ENCODE measurements at regions not wholly inside any gene's neighbourhood (a gene's known extent, or its start where the extent isn't known, plus 50 kb on each side); places are given as distances from the start of the nearest gene placed in this dataset.

DNA sequence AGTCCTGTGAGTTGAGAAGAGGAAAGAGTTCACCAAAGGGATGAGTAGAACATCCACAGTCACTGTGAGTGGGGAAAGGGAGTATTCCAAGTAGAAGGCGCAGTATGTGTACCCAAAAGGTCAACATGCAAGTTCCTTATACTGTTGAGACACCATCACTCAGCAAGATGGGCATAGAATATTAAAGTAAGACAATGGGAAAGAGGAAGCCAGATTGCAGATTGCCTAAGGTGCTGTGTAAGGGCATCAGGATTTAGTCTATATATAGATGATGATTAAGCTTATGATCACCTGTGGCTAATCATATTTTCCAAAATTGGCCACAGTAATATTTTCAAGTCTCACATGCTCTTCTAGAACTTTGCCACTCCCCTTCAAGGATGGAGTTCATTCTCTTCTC, 120.1 kb upstream of the CAMK1G start:
- POLR2A ChIA-PET: no interaction called here
- intact Hi-C loops (cut with micrococcal nuclease; ENCODE audit: unreplicated experiment): no loop called here
- Histone ChIP-seq H3K4me1 (ENCODE audit: insufficient read depth, low read length, poor library complexity, severe bottlenecking) (no peaks in the 10 kb centered on the region), H3K79me2 (ENCODE audit: insufficient read depth, low read depth, low read length) (no peaks in the 10 kb centered on the region), H3K9me3 (ENCODE audit: low read length) (0 out of 2 replicates have a peak, but pooled peaks cover 9% of the 10 kb centered on the region), H3K36me3 (ENCODE audit: insufficient read depth, low read length) (no peaks in the 10 kb centered on the region), H4K20me1 (ENCODE audit: insufficient read depth, low read length) (no peaks in the 10 kb centered on the region), H3K4me2 (ENCODE audit: low read length) (no peak overlapping the region), H2AFZ (ENCODE audit: low read length) (no peak overlapping the region), H3K4me3 (ENCODE audit: low read depth, low read length, poor library complexity, severe bottlenecking) (no peak overlapping the region), H3K27ac (ENCODE audit: low read depth, low read length, poor library complexity, severe bottlenecking) (no peak overlapping the region), H3K9me2 (ENCODE audit: insufficient read depth, low read length) (no peaks in the 10 kb centered on the region; the same call in 1 of the 2 replicates)
- CTCF ChIA-PET (ENCODE audit: unreplicated experiment): no interaction called here
- no peak for TF ChIP-seq EZH2phosphoT487 (IDR thresholded peaks at IDR 0.05; ENCODE audit: borderline replicate concordance, low read depth, low read length)
- TF ChIP-seq, protein P1, sequence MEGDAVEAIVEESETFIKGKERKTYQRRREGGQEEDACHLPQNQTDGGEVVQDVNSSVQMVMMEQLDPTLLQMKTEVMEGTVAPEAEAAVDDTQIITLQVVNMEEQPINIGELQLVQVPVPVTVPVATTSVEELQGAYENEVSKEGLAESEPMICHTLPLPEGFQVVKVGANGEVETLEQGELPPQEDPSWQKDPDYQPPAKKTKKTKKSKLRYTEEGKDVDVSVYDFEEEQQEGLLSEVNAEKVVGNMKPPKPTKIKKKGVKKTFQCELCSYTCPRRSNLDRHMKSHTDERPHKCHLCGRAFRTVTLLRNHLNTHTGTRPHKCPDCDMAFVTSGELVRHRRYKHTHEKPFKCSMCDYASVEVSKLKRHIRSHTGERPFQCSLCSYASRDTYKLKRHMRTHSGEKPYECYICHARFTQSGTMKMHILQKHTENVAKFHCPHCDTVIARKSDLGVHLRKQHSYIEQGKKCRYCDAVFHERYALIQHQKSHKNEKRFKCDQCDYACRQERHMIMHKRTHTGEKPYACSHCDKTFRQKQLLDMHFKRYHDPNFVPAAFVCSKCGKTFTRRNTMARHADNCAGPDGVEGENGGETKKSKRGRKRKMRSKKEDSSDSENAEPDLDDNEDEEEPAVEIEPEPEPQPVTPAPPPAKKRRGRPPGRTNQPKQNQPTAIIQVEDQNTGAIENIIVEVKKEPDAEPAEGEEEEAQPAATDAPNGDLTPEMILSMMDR (conservative IDR thresholded peaks at IDR 0.05; ENCODE audit: low read length): no peak
- no TSS peak for BruUV-seq (replicated peaks)
- DNase-seq (ENCODE audit: low spot score): no peak

DNA sequence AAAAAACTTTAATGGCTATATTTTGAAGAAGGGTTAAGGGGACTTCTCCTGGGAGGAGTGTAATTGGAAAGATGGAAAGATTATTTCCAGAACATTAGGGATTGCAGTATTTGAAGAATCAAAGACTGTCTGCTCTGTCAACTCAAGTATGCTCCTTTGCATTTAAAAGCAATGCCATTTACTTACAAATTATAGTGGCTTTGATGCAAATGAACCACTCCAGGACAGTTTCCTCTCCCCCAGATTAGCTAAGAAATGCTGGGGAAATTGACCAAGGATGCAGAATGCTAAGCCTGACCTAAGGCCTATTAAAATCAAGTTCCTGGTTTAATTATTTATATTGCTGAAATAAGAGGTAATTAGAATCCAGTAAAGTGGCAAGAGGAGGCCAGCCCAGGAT, 110.5 kb upstream of the CAMK1G start:
- DNase-seq (ENCODE audit: low spot score): no peak
- intact Hi-C loops (cut with micrococcal nuclease; ENCODE audit: unreplicated experiment): no loop called here
- ChIA-PET POLR2A (no interaction called here), CTCF (ENCODE audit: unreplicated experiment) (no interaction called here)
- no peaks in the 10 kb centered on the region for H4K20me1 ChIP-seq (ENCODE audit: insufficient read depth, low read length)
- H3K79me2 ChIP-seq (ENCODE audit: insufficient read depth, low read depth, low read length): no peaks in the 10 kb centered on the region
- no peaks in the 10 kb centered on the region for H3K9me2 ChIP-seq (ENCODE audit: insufficient read depth, low read length)
- no peaks in the 10 kb centered on the region for H3K9me3 ChIP-seq (ENCODE audit: low read length)
- TF ChIP-seq, protein P1 (conservative IDR thresholded peaks at IDR 0.05; ENCODE audit: low read length): no peak
- no peak for TF ChIP-seq EZH2phosphoT487 (IDR thresholded peaks at IDR 0.05; ENCODE audit: borderline replicate concordance, low read depth, low read length)
- no TSS peak for BruUV-seq (replicated peaks)
- H3K4me1 ChIP-seq (ENCODE audit: insufficient read depth, low read length, poor library complexity, severe bottlenecking): no peaks in the 10 kb centered on the region
- H3K27ac ChIP-seq (ENCODE audit: low read depth, low read length, poor library complexity, severe bottlenecking): no peak overlapping the region
- H3K36me3 ChIP-seq (ENCODE audit: insufficient read depth, low read length): no peaks in the 10 kb centered on the region
- no peak overlapping the region for H2AFZ ChIP-seq (ENCODE audit: low read length)
- H3K4me2 ChIP-seq (ENCODE audit: low read length): no peak overlapping the region
- H3K4me3 ChIP-seq (ENCODE audit: low read depth, low read length, poor library complexity, severe bottlenecking): no peak overlapping the region

DNA sequence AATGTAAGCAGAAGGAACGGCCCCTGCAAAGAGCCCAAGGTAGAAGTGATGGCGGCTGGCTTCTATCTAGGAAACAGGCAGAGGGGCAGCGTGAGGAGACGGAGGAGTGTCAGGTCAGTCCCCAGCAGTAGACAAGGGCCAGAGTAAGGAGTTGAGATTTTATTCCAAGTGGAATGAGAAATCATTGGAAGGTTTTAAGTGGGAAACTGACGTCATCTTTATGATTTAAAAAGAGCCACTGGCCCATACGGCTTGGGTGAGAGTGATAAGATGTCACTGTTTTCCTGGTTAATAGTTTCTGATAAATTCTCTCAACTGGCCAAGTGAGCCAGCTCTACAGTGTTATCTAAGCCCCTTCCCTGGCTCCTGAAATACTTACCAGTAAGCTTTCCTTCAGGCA, 103.2 kb upstream of the CAMK1G start:
- Histone ChIP-seq H3K27ac (ENCODE audit: low read depth, low read length, poor library complexity, severe bottlenecking) (no peak overlapping the region), H2AFZ (ENCODE audit: low read length) (no peak overlapping the region), H3K4me2 (ENCODE audit: low read length) (no peak overlapping the region), H3K4me1 (ENCODE audit: insufficient read depth, low read length, poor library complexity, severe bottlenecking) (no peaks in the 10 kb centered on the region), H3K79me2 (ENCODE audit: insufficient read depth, low read depth, low read length) (no peaks in the 10 kb centered on the region), H3K9me3 (ENCODE audit: low read length) (no peaks in the 10 kb centered on the region), H3K4me3 (ENCODE audit: low read depth, low read length, poor library complexity, severe bottlenecking) (no peak overlapping the region), H3K36me3 (ENCODE audit: insufficient read depth, low read length) (no peaks in the 10 kb centered on the region), H3K9me2 (ENCODE audit: insufficient read depth, low read length) (no peaks in the 10 kb centered on the region), H4K20me1 (ENCODE audit: insufficient read depth, low read length) (no peaks in the 10 kb centered on the region)
- intact Hi-C loops (cut with micrococcal nuclease; ENCODE audit: unreplicated experiment): no loop called here
- CTCF ChIA-PET (ENCODE audit: unreplicated experiment): no interaction called here
- POLR2A ChIA-PET: no interaction called here
- no peak for DNase-seq (ENCODE audit: low spot score)
- no peak for TF ChIP-seq EZH2phosphoT487 (IDR thresholded peaks at IDR 0.05; ENCODE audit: borderline replicate concordance, low read depth, low read length)
- TF ChIP-seq, protein P1 (conservative IDR thresholded peaks at IDR 0.05; ENCODE audit: low read length): no peak
- no TSS peak for BruUV-seq (replicated peaks)
